Colonic mucosa (tissue), 4 donors: ENCODE measurements at regions not wholly inside any gene's neighbourhood (a gene's known extent, or its start where the extent isn't known, plus 50 kb on each side); places are given as distances from the start of the nearest gene placed in this dataset.

Experiments used
- DNase-seq: peaks from one replicate; pipeline ENCODE4 v3.0.0-alpha.2; 2020
- H3K27ac ChIP-seq: fragments of 200-600 bp; one replicate; pipeline ENCODE4 v1.8.0; 2021
- H3K27me3 ChIP-seq: fragments of 200-600 bp; one replicate; pipeline ENCODE4 v1.8.0; 2021
- H3K36me3 ChIP-seq: fragments of 200-600 bp; one replicate; pipeline ENCODE4 v1.8.0; 2021
- H3K4me1 ChIP-seq: fragments of 200-600 bp; one replicate; pipeline ENCODE4 v1.8.0; 2021; ENCODE audit warnings: mild to moderate bottlenecking
- H3K4me3 ChIP-seq: fragments of 200-600 bp; one replicate; pipeline ENCODE4 v1.8.0; 2021
- H3K9ac ChIP-seq, 2 donors: one replicate each; pipeline ENCODE4 v1.7.0; 2013; ENCODE audit warnings: control low read depth in 2 of 2, low read depth in 2 of 2, low read length in 2 of 2
- H3K9me3 ChIP-seq: fragments of 200-600 bp; one replicate; pipeline ENCODE4 v1.8.0; 2021
- intact Hi-C: fragments of 100-400 bp; cut with DNase I; formaldehyde crosslinking; loops from one replicate; pipeline ENCODE4 v1.14.1; 2022
- TF ChIP-seq, protein P1 (sequence below): fragments of 200-600 bp; IDR thresholded peaks from one replicate; pipeline ENCODE4 v1.8.0; 2022; ENCODE audit warnings: antibody characterized with exemption, mild to moderate bottlenecking
- donor health status: healthy.
- donor health status: DM: no; HTN: no; CAD: no.
- donor health status: DM: no; HTN: no; CAD: no.

DNA sequence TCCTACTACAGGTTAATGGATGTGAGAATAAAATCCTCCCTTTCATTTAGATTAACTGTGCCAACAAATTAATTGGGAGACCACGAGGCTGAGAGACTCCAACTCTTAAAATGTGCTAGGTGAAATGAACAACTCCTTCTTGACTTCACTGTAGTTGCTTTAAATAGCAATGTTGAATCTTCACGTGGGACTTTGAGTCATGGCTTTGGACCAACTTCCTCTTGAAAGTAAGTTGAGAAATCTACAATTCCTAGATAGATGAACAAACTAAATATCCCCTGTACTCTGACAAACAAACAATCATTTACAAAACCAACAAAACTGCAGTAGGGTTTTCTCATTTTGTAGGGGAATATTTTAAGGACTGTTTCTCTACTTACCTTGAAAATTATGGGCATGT is 291.9 kb upstream of the SPRED2 start:
- H3K4me3 ChIP-seq: no peak overlapping the region
- TF ChIP-seq, protein P1, sequence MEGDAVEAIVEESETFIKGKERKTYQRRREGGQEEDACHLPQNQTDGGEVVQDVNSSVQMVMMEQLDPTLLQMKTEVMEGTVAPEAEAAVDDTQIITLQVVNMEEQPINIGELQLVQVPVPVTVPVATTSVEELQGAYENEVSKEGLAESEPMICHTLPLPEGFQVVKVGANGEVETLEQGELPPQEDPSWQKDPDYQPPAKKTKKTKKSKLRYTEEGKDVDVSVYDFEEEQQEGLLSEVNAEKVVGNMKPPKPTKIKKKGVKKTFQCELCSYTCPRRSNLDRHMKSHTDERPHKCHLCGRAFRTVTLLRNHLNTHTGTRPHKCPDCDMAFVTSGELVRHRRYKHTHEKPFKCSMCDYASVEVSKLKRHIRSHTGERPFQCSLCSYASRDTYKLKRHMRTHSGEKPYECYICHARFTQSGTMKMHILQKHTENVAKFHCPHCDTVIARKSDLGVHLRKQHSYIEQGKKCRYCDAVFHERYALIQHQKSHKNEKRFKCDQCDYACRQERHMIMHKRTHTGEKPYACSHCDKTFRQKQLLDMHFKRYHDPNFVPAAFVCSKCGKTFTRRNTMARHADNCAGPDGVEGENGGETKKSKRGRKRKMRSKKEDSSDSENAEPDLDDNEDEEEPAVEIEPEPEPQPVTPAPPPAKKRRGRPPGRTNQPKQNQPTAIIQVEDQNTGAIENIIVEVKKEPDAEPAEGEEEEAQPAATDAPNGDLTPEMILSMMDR: no peak
- no peaks in the 10 kb centered on the region for H3K27me3 ChIP-seq
- DNase-seq: no peak
- H3K9me3 ChIP-seq: no peaks in the 10 kb centered on the region
- intact Hi-C loops: loop anchor here (10.0 kb wide), 1 partner anchor 850 kb away; no protein-coding TSS in a partner anchor
- no peaks in the 10 kb centered on the region for H3K36me3 ChIP-seq
- H3K9ac ChIP-seq: no peak overlapping the region
- H3K4me1 ChIP-seq: no peaks in the 10 kb centered on the region
- H3K27ac ChIP-seq: no peak overlapping the region

DNA sequence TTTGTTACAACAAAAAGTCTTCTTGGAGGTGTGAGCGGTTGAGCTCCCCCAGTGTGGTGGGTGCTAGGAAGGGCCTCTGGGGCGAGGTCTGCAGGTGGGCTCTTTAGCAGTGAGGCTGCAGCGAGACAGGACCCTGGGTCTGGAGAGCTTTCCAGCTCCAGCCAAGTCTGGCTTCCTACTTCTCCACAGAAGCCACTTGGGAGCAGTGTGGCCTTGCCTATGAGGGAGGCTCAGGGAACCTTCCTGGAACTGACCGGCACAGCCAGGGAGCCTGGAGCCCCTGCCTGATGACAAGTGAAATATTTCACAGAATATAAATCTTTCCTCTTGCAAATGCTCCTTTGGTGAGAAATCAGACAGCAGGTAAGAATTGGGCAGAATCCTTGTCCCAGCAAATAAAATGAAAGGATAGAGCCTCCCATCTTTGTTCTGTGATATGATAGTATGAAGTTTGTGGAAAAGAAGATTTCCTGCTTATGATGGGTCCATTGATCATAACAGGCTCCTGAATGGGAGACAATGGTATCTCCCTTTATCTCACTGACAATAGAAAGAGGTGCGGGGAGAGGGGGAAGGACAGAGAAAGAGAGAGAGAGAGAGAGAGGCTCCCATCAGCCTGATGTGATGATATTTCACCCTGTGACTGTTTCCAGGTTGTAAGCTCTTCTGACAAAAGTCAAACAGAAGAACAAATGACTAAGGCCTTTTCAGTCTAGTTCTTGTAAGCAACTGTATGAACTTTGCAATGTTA is 289.8 kb upstream of the SPRED2 start:
- no peak overlapping the region for H3K9ac ChIP-seq
- H3K27me3 ChIP-seq: no peaks in the 10 kb centered on the region
- H3K4me3 ChIP-seq: no peak overlapping the region
- H3K36me3 ChIP-seq: no peaks in the 10 kb centered on the region
- DNase-seq: peak; percentile 20
- no peaks in the 10 kb centered on the region for H3K9me3 ChIP-seq
- intact Hi-C loops: loop anchor here (10.0 kb wide), 1 partner anchor 853 kb away; no protein-coding TSS in a partner anchor
- no peak overlapping the region for H3K27ac ChIP-seq
- TF ChIP-seq, protein P1: no peak
- no peaks in the 10 kb centered on the region for H3K4me1 ChIP-seq

DNA sequence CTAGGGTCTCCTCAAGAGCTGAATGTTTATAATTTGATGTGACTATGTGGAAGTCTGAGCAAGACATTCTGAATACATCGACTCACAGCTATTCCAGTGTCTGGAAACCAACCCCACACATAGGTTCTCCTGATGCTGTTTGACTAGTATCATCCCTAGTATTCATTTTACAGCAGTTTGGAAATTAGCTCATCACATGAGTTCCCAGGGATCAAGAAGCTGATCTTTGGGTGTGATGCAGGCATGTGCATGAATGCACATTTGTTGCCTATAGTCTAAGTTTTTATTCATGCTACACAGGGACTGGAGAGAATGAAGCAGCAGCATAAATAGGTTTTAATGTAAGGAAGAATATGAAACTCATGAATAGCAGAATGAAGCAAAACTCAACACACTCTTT is 284.3 kb upstream of the SPRED2 start:
- Histone ChIP-seq H3K27ac (no peak overlapping the region), H3K4me3 (no peak overlapping the region), H3K4me1 (no peaks in the 10 kb centered on the region), H3K9me3 (no peaks in the 10 kb centered on the region), H3K36me3 (no peaks in the 10 kb centered on the region), H3K27me3 (no peaks in the 10 kb centered on the region), H3K9ac (no peak overlapping the region)
- intact Hi-C loops: no loop called here
- TF ChIP-seq, protein P1: no peak
- no peak for DNase-seq

DNA sequence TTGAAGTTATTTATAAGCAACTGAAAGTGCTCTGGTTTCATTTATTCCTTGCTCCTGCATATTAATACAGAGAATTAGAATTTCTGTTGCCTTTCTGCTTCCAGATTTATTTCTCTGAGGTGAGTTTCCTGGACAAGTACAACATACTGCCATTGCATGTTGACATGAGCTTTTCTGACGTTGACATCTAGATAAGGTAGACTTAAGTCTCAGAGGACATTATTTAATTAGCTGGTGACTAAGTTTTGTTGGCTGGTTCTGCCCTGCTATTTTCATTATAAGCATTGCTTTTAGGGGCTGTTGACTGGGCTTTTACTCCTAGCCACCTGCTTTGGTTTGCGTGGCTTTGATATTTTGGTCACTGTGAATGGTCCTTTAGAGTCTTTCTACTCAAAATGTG is 282.9 kb upstream of the SPRED2 start:
- Histone ChIP-seq H3K4me3 (no peak overlapping the region), H3K9me3 (no peaks in the 10 kb centered on the region), H3K9ac (no peak overlapping the region), H3K4me1 (no peaks in the 10 kb centered on the region), H3K27me3 (no peaks in the 10 kb centered on the region), H3K36me3 (no peaks in the 10 kb centered on the region), H3K27ac (no peak overlapping the region)
- intact Hi-C loops: no loop called here
- TF ChIP-seq, protein P1: no peak
- DNase-seq: no peak

DNA sequence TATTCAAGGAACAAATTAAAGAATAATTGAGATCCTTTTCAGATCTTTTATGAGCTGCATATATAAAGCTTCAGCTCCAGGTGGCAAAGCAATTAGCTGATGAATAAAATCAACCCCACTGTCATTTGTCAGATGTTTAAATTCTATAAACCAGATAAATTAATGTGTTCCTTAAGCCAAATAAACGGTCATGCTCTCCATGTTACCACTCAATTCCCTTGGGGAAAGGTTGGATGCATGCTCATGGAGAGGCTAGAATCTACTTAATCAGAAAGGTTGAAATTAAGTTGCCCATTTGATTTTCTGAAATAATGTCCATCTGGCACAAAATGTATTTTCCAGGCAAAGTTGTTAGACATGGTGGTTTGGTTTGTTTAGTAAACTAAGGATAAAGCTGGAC is 282.5 kb upstream of the SPRED2 start:
- Histone ChIP-seq H3K36me3 (no peaks in the 10 kb centered on the region), H3K4me1 (no peaks in the 10 kb centered on the region), H3K4me3 (no peak overlapping the region), H3K9me3 (no peaks in the 10 kb centered on the region), H3K9ac (no peak overlapping the region), H3K27ac (no peak overlapping the region), H3K27me3 (no peaks in the 10 kb centered on the region)
- TF ChIP-seq, protein P1: no peak
- no peak for DNase-seq
- intact Hi-C loops: no loop called here
